PC-9 (cell line): ENCODE measurements at regions not wholly inside any gene's neighbourhood (a gene's known extent, or its start where the extent isn't known, plus 50 kb on each side); places are given as distances from the start of the nearest gene placed in this dataset.

Experiments
- EZH2 ChIP-seq: fragments of 200-600 bp; sonication (generic); IDR thresholded peaks from 2 replicates; pipeline ENCODE4 v1.8.0; 2017; ENCODE audit warnings: antibody characterized with exemption, low read depth
- TF ChIP-seq, protein P1 (sequence below): fragments of 200-600 bp; sonication (generic); conservative IDR thresholded peaks from 2 replicates; pipeline ENCODE4 v1.6.1; 2017; ENCODE audit warnings: mixed run types, antibody characterized with exemption, mild to moderate bottlenecking, moderate library complexity

DNA sequence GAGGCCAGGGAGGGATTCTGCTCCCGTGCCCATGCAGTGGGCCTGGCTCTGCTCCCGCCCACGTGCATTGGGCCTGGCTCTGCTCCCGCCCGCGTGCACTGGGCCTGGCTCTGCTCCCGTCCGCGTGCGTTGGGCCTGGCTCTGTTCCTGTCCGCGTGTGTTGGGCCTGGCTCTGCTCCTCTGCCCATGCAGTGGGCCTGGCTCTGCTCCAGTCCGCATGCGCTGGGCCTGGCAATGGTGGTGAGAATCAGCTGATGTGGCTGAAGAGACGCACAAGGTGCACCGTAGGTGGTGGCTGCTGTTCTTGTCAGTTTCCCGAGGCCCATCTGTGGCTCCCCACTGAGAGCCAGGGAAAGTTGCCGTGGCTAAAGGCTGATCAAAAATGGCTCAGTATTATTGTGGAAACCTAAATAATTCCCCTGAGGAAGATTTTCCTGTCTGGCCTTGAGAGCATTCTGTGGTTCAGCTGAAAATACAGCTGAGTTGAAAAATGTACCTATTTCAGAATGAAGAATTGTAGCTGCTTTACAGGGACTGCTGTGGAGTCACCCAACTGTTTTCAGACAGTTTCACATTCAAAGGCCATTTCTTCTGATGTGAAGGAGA is 572.4 kb downstream of the GLRX3 start:
- TF ChIP-seq, protein P1, sequence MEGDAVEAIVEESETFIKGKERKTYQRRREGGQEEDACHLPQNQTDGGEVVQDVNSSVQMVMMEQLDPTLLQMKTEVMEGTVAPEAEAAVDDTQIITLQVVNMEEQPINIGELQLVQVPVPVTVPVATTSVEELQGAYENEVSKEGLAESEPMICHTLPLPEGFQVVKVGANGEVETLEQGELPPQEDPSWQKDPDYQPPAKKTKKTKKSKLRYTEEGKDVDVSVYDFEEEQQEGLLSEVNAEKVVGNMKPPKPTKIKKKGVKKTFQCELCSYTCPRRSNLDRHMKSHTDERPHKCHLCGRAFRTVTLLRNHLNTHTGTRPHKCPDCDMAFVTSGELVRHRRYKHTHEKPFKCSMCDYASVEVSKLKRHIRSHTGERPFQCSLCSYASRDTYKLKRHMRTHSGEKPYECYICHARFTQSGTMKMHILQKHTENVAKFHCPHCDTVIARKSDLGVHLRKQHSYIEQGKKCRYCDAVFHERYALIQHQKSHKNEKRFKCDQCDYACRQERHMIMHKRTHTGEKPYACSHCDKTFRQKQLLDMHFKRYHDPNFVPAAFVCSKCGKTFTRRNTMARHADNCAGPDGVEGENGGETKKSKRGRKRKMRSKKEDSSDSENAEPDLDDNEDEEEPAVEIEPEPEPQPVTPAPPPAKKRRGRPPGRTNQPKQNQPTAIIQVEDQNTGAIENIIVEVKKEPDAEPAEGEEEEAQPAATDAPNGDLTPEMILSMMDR = no peak
- TF ChIP-seq EZH2 = no peak
